Effector memory CD8-positive, alpha-beta T cell (primary cell): ENCODE measurements at regions not wholly inside any gene's neighbourhood (a gene's known extent, or its start where the extent isn't known, plus 50 kb on each side); places are given as distances from the start of the nearest gene placed in this dataset.

ENCODE experiments used
- ATAC-seq: fragments of 150-1000 bp; cut with Tn5 transposase; replicated peaks from 2 replicates; pipeline ENCODE4 v1.10.0; 2021; ENCODE audit warnings: mild to moderate bottlenecking, moderate library complexity
- DNase-seq, 3 experiments: peaks; one replicate each; pipeline ENCODE4 v3.0.0; 2021
- H3K27ac Mint-ChIP-seq, 2 donors: one replicate each; pipeline ENCODE4 v1.8.0; 2022; ENCODE audit warnings: mild to moderate bottlenecking in 2 of 2, mixed read lengths in 2 of 2, moderate library complexity in 2 of 2
- H3K27me3 Mint-ChIP-seq, 2 donors: one replicate each; pipeline ENCODE4 v1.8.0; 2022; ENCODE audit warnings: mixed read lengths in 2 of 2
- H3K36me3 Mint-ChIP-seq: one replicate; pipeline ENCODE4 v1.8.0; 2022; ENCODE audit warnings: mild to moderate bottlenecking, moderate library complexity, mixed read lengths; ENCODE audit not compliant: insufficient read depth
- H3K4me1 Mint-ChIP-seq, 2 donors: one replicate each; pipeline ENCODE4 v1.8.0; 2022; ENCODE audit warnings: low read depth in 2 of 2, mixed read lengths in 2 of 2
- H3K4me3 Mint-ChIP-seq, 2 donors: one replicate each; pipeline ENCODE4 v1.8.0; 2022; ENCODE audit warnings: mild to moderate bottlenecking in 2 of 2, mixed read lengths in 2 of 2, moderate library complexity in 2 of 2
- H3K9me3 Mint-ChIP-seq, 2 donors: one replicate each; pipeline ENCODE4 v1.8.0; 2022; ENCODE audit warnings: mixed read lengths in 2 of 2

DNA sequence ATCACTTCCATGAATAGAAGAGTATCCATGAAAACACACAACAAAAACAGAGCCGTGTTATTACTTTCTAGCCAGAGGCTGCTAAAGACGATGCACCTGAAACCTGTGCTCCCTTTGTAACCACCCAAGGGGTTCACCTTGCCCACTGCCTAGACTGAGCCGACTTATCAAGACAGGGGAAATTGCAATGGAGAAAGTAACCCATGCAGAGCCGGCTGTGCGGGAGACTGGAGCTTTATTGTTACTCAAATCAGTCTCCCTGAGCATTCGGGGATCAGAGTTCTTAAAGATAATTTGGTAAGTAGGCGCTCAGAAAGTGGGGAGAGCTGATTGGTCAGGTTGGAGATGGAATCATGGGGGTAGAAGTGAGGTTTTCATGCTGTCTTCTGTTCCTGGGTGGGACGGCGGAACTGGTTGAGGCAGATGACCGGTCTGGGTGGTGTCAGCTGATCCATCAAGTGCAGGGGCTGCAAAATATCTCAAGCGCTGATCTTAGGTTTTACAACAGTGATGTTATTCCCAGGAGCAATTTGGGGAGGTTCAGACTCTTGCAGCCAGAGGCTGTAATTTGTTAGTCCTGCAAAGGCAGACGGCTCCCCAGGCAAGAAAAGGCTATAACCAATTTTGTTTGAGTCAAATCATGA, 366.6 kb downstream of the PREX1 start:
- H3K4me1 Mint-ChIP-seq: no peaks in the 10 kb centered on the region
- peaks cover 22 to 49% of the 10 kb centered on the region in 2 donors for H3K27me3 Mint-ChIP-seq
- no peak overlapping the region for H3K4me3 Mint-ChIP-seq
- ATAC-seq (no peak), DNase-seq (no peak)
- no peaks in the 10 kb centered on the region for H3K36me3 Mint-ChIP-seq
- H3K9me3 Mint-ChIP-seq: no peaks in the 10 kb centered on the region
- H3K27ac Mint-ChIP-seq: no peak overlapping the region

DNA sequence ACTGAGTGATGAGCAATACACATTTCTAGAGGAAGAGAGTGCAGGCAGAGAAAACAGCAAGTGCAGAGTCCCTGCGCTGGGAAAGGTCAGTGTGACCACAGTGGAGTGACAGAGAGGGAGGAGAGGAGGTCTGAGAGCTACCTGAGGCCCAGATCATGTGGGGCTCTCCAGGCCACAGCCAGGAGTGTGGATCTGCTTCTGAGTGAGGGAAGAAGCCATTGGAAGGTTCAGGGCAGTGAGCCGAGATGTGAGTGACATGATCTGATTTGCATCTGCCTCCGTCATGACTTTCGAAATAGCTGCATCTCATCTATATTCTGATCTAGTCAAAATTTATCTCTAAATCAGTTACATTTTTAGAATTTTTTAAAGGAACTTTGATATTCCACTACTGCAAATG, 367.1 kb downstream of the PREX1 start:
- H3K4me1 Mint-ChIP-seq: no peaks in the 10 kb centered on the region
- DNase-seq: no peak
- peaks cover 27 to 55% of the 10 kb centered on the region in 2 donors for H3K27me3 Mint-ChIP-seq
- H3K27ac Mint-ChIP-seq: no peak overlapping the region
- H3K4me3 Mint-ChIP-seq: no peak overlapping the region
- no peaks in the 10 kb centered on the region for H3K9me3 Mint-ChIP-seq
- ATAC-seq: no peak
- no peaks in the 10 kb centered on the region for H3K36me3 Mint-ChIP-seq

DNA sequence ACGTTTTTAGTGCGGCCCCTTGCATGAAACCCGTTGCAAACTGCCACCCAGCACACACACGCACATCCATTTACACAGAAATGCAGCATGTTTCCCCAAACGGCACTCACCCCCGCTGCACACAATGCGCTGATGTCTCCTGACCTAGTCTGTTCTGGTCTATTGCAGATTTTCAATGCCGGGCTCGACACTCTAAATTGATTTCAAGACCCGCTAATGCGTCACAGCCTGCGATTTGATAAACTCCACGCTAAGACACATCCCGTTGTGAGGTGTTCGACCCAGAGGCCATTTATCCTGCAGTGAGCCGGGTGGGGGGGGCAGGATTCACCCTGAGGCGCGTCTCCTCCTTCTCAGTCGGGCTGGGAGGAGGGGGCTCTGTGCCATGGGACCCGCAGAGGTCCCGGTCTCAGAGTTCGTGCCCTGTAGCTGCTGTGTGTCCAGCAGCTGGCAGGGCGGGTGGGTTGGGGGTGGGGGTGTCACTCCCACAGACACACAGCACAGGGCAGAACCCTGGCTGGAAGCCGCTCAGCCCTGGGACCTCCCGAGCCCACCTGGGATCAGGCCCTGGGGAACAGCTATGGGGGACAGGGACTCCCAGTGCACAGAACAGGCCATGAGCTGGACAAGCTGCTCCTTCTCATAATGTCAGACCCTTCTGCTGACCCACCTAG, 367.9 kb downstream of the PREX1 start:
- H3K36me3 Mint-ChIP-seq: no peaks in the 10 kb centered on the region

DNA sequence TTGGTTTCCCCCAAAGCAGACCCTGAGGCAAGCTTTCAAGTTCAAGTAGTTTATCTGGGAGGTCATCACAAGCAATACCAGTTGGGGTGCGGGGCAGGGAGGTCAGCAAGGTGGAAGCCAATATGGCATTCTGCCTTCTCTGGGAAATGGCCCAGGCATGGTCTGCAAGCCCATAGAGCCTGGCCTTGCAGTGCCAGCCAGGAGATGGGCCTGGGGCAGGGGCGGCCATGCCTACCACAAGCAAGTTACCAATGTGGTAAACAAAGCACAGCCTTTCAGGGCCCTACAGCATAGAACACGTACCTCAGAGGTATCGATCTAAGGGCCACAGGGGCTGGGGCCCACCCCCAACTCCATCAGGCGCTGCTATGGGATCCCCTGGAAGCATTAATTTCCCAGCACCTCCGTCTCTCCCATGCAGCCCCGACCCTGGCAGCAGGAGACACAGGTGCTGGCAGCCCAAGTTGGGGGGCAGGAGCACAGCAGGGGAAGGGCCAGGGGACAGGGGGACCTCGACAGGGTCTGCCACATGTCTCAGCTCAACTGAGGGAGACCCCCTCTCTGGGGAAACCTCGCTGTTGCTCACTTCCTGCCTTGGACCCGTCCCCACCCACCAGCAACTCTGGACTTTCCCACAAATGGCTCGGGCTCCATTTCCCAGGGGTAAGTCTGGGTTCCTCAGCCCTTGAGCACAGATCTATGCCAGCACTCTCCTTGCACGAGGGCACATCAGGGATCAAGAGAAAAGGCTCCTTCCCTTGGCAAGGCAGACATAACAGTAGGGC, 369.0 kb downstream of the PREX1 start:
- Mint-ChIP-seq H3K27ac (no peak overlapping the region), H3K27me3 (peaks cover 43 to 72% of the 10 kb centered on the region in 2 donors), H3K4me1 (no peaks in the 10 kb centered on the region), H3K9me3 (no peaks in the 10 kb centered on the region), H3K4me3 (no peak overlapping the region), H3K36me3 (no peaks in the 10 kb centered on the region)
- ATAC-seq (no peak), DNase-seq (no peak)

More for the DNA sequence above, 367.9 kb downstream of the PREX1 start:
- Mint-ChIP-seq H3K4me1 (no peaks in the 10 kb centered on the region), H3K27ac (no peak overlapping the region), H3K4me3 (no peak overlapping the region), H3K9me3 (no peaks in the 10 kb centered on the region), H3K27me3 (peaks cover 35 to 63% of the 10 kb centered on the region in 2 donors)
- ATAC-seq (no peak), DNase-seq (no peak)

DNA sequence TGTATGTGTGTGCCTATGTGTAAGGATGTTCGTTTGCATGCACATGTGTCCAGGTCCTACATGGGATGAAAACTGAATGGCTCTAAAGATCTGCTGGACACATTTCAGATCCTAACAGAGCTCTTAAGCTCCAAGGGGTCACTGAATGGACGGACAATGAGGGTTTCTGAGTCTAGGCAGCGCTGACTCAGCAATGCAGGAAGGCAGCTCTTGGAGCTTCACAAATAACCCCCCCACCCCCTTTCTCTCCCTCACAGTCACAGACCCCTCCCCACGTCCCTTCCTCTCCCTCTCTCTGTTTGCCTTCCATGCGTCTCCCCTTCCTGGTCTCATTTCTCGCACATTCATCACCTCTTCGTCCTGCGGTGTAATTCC, 369.8 kb downstream of the PREX1 start:
- Mint-ChIP-seq H3K9me3 (no peaks in the 10 kb centered on the region), H3K36me3 (no peaks in the 10 kb centered on the region), H3K27me3 (peaks cover 47 to 72% of the 10 kb centered on the region in 2 donors), H3K4me3 (no peak overlapping the region), H3K4me1 (no peaks in the 10 kb centered on the region), H3K27ac (no peak overlapping the region)
- ATAC-seq: no peak
- DNase-seq: no peak

DNA sequence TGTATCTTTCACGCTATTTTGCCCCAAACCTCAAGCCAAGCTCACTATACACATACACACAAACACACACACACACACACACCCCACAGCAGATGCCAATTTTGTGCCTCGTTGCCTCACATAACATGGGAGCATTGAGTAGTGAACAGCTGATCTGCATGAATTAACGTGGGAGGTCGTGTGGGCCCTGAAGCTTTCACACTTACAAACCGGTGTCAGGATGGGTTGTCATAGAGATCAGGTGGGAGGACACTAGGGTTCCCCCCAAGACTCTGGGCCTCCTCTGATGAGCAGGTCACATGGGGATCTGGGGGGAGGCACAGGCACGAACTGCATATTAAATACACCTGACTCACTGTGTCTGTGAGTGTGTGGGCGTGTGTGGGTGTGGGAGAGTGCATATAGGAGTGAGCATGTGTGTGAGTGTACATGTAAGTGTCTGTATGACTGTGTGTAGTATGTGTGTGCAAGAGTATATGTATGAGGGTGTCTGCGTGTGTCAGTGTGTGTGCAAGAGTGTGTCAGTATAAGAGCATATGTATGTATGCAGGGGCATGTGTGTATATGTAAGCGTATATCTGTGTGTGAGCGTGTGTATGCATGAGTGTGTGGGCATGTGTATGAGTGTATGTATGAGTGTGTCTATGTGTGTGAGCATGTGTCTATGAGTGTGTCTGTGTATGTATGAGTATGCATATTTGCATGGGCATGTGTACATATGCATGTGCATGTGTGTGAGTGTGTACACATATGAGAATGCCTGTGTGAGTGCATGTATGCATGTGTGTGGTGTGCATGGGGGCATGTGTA, 370.4 kb downstream of the PREX1 start:
- Mint-ChIP-seq H3K4me3 (no peak overlapping the region), H3K9me3 (no peaks in the 10 kb centered on the region), H3K36me3 (no peaks in the 10 kb centered on the region), H3K27ac (no peak overlapping the region), H3K27me3 (peaks cover 47 to 72% of the 10 kb centered on the region in 2 donors), H3K4me1 (no peaks in the 10 kb centered on the region)
- no peak for DNase-seq
- ATAC-seq: no peak

DNA sequence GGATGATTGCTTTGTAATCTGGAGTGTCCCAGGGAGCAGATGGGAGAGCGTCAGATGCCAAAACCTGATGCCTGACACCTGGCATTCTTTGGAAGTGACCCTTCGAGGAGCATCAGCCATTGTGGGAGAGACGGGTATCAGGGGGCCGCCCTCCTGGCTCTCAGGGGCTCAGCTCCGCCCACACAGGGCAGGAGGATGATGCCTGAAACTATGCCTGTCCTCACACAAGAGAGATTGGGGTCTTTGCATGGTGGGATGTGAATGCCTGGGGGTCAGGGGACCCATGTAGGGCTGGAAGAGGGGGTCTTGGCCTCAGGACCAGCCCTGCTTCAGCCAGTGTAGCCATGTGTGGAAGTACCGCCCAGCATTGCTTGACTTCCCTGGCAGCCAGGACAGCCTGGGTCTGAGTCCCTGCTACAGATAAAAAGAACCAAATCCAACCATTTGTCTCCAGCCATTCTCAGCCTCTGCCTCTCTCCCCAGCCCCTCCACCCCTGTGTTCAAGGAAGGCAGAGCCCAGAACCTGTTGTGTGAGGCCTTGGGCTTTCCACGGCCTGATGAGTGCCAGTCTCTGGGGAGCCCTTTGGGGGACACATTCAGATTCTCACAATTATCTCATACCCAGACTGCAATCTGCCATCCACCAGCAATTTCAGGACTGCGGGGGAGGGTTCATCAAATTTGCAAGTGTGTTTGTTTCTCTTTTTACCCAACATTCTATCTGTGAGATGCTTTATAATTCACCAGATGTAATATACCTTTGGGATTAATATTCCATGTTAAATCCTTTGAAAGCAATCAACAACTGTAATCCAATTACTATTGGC, 371.2 kb downstream of the PREX1 start:
- Mint-ChIP-seq H3K27ac (no peak overlapping the region), H3K4me1 (no peaks in the 10 kb centered on the region), H3K27me3 (peaks cover 47 to 80% of the 10 kb centered on the region in 2 donors), H3K36me3 (no peaks in the 10 kb centered on the region), H3K9me3 (no peaks in the 10 kb centered on the region), H3K4me3 (no peak overlapping the region)
- no peak for ATAC-seq
- no peak for DNase-seq

DNA sequence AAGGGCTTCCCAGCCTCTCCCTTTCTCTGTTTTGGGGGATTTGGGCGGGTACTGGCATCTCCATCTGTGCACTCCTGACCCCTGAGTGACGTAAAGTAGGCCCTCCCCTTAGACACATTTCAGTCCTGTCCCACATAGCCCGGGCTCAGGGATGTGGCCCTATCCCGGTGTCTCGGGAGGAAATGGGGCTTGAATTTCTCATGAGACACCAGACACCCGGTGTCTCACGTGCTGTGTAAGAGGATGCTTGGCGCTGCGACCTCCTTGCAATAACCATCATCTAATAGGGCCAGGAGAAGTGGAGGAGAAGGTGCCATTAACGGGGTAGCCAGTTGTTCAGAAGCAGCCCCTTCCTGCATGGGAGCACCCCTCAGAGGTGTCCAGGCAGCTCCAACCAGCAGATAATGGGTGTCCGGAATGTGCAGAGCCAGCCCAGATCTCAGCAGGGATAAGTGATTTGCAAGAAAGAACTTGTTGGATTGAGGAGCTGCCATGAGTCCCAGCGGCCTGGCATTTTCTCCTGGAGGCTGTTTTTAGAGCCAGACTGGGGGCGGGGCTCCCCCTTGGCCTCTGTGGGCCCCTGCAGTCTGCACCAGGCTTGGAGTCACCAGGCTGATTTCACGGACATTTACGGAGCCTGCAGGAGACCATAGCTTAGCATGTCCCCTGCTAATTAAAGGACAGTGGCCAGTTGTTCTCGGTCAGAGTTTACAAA, 372.0 kb downstream of the PREX1 start:
- Mint-ChIP-seq H3K4me3 (no peak overlapping the region), H3K27ac (no peak overlapping the region), H3K27me3 (peaks cover 47 to 84% of the 10 kb centered on the region in 2 donors), H3K4me1 (no peaks in the 10 kb centered on the region), H3K9me3 (no peaks in the 10 kb centered on the region), H3K36me3 (no peaks in the 10 kb centered on the region)
- ATAC-seq: no peak
- no peak for DNase-seq

DNA sequence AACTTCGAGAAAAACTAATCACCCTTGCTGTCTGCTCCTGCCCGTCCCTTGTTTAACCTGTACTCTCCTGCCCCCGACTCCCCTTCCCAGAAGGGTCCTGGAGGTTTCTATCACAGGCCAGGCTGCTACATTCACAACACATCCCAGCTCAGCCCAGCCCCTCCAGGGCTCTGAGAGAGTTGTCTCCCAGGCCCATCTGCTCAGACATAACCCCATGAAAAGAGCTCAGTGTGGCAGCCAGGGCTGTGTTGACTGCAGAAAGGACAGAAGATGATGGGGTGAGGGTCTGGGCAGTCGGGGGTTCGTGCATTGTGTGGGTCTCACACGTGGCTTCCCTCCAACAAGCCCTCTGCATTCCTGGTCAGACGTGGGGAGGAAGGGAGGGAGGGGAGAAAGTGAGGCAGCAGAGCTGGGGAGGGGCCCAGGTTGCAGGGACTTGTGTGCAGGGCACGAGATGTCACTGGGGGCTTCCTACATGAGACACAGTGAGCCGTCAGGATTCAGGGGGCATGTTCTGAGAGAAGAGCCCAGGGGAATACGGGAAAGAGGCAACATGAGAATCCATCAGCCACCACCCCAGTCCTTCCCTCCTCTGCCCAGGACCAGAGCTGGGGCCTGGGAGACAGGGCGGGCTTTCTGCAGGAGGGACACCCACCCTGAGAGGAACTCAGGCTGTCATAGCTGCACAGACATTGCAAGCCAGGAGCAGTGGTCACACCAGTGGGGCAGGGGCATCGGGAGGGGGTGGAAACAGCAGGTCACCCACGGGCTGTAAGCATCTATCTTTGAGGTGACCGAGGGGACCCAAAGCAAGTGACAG, 372.9 kb downstream of the PREX1 start:
- Mint-ChIP-seq H3K36me3 (no peaks in the 10 kb centered on the region), H3K4me1 (no peaks in the 10 kb centered on the region), H3K4me3 (no peak overlapping the region), H3K9me3 (no peaks in the 10 kb centered on the region), H3K27me3 (peaks cover 47 to 76% of the 10 kb centered on the region in 2 donors), H3K27ac (no peak overlapping the region)
- ATAC-seq (no peak), DNase-seq (no peak)

DNA sequence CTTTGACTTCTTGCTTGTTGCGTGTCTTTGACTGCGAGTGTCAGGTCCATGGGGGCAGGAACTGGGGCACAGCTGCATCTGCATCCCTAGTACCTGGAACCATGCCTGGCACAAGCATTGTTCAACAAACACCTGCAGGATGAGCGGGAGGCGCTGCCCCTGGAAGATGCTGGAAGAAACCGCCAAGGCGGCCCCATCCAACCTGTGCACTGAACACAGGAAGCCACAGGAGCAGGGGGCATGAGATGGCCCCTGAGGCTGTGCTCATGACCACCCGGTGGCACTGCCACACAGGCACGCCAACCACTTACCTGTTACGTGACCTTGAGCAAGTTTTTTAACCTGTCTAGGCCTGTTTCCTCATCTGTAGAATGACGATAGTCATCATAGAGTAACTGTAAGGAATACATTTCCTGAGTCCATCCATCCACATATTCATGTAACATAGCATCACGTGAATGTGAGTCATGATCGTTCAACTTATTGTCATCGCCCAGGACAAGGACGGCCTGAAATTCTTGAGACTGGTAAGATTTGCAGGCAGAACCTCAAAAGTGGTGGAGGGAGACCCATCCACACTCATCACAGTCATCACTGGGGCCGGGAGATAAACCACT, 374.2 kb downstream of the PREX1 start:
- H3K9me3 Mint-ChIP-seq: no peaks in the 10 kb centered on the region
- H3K27me3 Mint-ChIP-seq: peaks cover 47 to 73% of the 10 kb centered on the region in 2 donors
- H3K27ac Mint-ChIP-seq: no peak overlapping the region
- ATAC-seq: no peak
- H3K36me3 Mint-ChIP-seq: no peaks in the 10 kb centered on the region
- H3K4me1 Mint-ChIP-seq: no peaks in the 10 kb centered on the region
- H3K4me3 Mint-ChIP-seq: no peak overlapping the region
- no peak for DNase-seq

DNA sequence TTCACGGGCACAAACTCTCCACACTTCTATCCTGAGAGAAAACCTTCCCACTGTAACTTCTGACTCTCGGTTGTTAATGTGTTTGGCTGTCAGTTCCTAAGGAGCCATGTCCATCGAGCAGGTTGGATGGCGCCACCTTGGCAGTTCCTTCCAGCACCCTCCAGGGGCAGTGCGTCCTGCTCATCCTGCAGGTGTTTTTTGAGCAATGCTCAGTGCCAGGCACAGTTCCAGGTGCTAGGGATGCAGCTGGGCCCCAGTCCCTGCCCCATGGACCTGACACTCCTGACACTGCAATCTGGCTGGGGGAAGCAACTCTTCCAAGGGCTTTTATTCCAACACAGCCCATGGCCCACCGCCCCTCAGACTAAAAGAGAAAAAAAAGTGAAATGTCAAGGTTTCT, 376.4 kb downstream of the PREX1 start:
- H3K27ac Mint-ChIP-seq: no peak overlapping the region

More for the DNA sequence above, 376.4 kb downstream of the PREX1 start:
- H3K27me3 Mint-ChIP-seq: peaks cover 33 to 54% of the 10 kb centered on the region in 2 donors
- DNase-seq (no peak), ATAC-seq (no peak)
- no peaks in the 10 kb centered on the region for H3K4me1 Mint-ChIP-seq
- H3K9me3 Mint-ChIP-seq: no peaks in the 10 kb centered on the region
- H3K4me3 Mint-ChIP-seq: no peak overlapping the region
- no peaks in the 10 kb centered on the region for H3K36me3 Mint-ChIP-seq
